DOHH2 (cell line): ENCODE measurements at regions not wholly inside any gene's neighbourhood (a gene's known extent, or its start where the extent isn't known, plus 50 kb on each side); places are given as distances from the start of the nearest gene placed in this dataset.

Experiments
- H3F3A ChIP-seq: fragments of 200-600 bp; sonication (generic), shearing (Covaris generic); 2 replicates; pipeline ENCODE4 v1.6.0; 2016; ENCODE audit warnings: antibody characterized with exemption, mild to moderate bottlenecking; ENCODE audit not compliant: control insufficient read depth, insufficient read depth
- H3K27ac ChIP-seq: fragments of 200-600 bp; sonication (generic); 2 replicates; pipeline ENCODE4 v1.5.1; 2014; ENCODE audit warnings: low read depth, mild to moderate bottlenecking, low read length, moderate library complexity
- H3K27me3 ChIP-seq: fragments of 200-600 bp; sonication (generic); 2 replicates; pipeline ENCODE4 v1.6.1; 2014; ENCODE audit warnings: mild to moderate bottlenecking, low read length, mixed read lengths; ENCODE audit not compliant: control insufficient read depth
- H3K36me3 ChIP-seq: fragments of 200-600 bp; sonication (generic); 2 replicates; pipeline ENCODE4 v1.6.1; 2014; ENCODE audit warnings: mild to moderate bottlenecking, low read length, moderate library complexity, mixed read lengths; ENCODE audit not compliant: control insufficient read depth
- H3K4me1 ChIP-seq: fragments of 200-600 bp; sonication (generic); 2 replicates; pipeline ENCODE4 v1.6.1; 2014; ENCODE audit warnings: mild to moderate bottlenecking, low read length, mixed read lengths; ENCODE audit not compliant: control insufficient read depth
- H3K4me2 ChIP-seq: fragments of 200-600 bp; sonication (generic); 2 replicates; pipeline ENCODE4 v1.6.0; 2014; ENCODE audit warnings: mild to moderate bottlenecking, low read length, moderate library complexity
- H3K4me3 ChIP-seq: fragments of 200-600 bp; sonication (generic); 2 replicates; pipeline ENCODE4 v1.5.1; 2014; ENCODE audit warnings: mild to moderate bottlenecking, low read length, mixed read lengths
- H3K79me2 ChIP-seq: fragments of 200-600 bp; sonication (generic); 2 replicates; pipeline ENCODE4 v1.6.1; 2014; ENCODE audit warnings: mild to moderate bottlenecking, low read length, mixed read lengths; ENCODE audit not compliant: control insufficient read depth
- H3K9me2 ChIP-seq: fragments of 200-600 bp; sonication (generic); replicated peaks from 2 replicates; pipeline ENCODE4 v1.6.1; 2014; ENCODE audit warnings: mild to moderate bottlenecking, low read length, mixed read lengths; ENCODE audit not compliant: control insufficient read depth
- H3K9me3 ChIP-seq: fragments of 200-600 bp; sonication (generic); 2 replicates; pipeline ENCODE4 v1.6.1; 2014; ENCODE audit warnings: antibody characterized with exemption, low read length, mixed read lengths; ENCODE audit not compliant: control insufficient read depth, insufficient read depth
- H4K20me1 ChIP-seq: fragments of 200-600 bp; sonication (generic); 2 replicates; pipeline ENCODE4 v1.6.0; 2014; ENCODE audit warnings: low read depth, mild to moderate bottlenecking, antibody characterized with exemption, low read length, moderate library complexity; ENCODE audit not compliant: control insufficient read depth, insufficient read depth
- CTCF ChIP-seq: fragments of 200-600 bp; sonication (generic); IDR thresholded peaks from one replicate; pipeline ENCODE4 v1.5.1; 2014; ENCODE audit warnings: antibody characterized with exemption, mild to moderate bottlenecking, low read depth, low read length; ENCODE audit not compliant: poor library complexity, severe bottlenecking
- EZH2phosphoT487 ChIP-seq: fragments of 200-600 bp; sonication (generic); IDR thresholded peaks from 2 replicates; pipeline ENCODE4 v1.6.1; 2017; ENCODE audit warnings: borderline replicate concordance, mild to moderate bottlenecking, antibody characterized with exemption, low read length, moderate library complexity, mixed read lengths

DNA sequence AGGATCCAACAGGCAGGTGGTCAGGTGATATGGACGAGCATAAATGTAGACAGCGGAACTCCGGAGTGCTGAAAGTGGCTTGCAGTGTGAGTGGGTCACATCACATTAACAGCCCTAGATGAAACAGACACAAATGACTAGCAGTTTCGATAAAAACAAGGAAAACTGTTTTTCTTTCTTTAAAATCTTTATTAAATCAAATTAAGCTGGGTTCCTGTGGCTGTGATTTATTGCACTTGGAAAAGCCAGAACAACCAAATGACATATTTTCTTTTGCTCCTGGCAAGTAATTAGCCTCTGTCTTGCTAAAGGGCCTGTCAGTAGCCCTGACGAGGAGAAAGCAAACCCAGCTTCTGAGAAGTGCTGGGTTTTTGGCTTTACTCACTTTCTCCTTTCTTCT, 152.9 kb upstream of the DDX18 start:
- Histone ChIP-seq H3K4me1 (no peaks in the 10 kb centered on the region), H3F3A (no peaks in the 10 kb centered on the region), H3K27ac (no peak overlapping the region), H3K9me2 (no peaks in the 10 kb centered on the region), H3K27me3 (no peaks in the 10 kb centered on the region), H3K79me2 (no peaks in the 10 kb centered on the region), H3K9me3 (no peaks in the 10 kb centered on the region), H4K20me1 (no peaks in the 10 kb centered on the region), H3K4me2 (no peak overlapping the region), H3K4me3 (no peak overlapping the region), H3K36me3 (no peaks in the 10 kb centered on the region)
- TF ChIP-seq EZH2phosphoT487 (no peak), CTCF (no peak)

GRCh38 chr2:117674172-117674571, 140.3 kb upstream of the DDX18 start:
- H3K9me2 ChIP-seq: no peaks in the 10 kb centered on the region
- H3K4me1 ChIP-seq: no peaks in the 10 kb centered on the region
- no peaks in the 10 kb centered on the region for H3F3A ChIP-seq
- TF ChIP-seq CTCF: no peak
- TF ChIP-seq EZH2phosphoT487: no peak
- no peak overlapping the region for H3K4me2 ChIP-seq
- H3K4me3 ChIP-seq: no peak overlapping the region
- peaks cover 5% of the 10 kb centered on the region; the same call in 1 of the 2 replicates for H3K9me3 ChIP-seq
- H3K27ac ChIP-seq: no peak overlapping the region
- no peaks in the 10 kb centered on the region for H3K36me3 ChIP-seq
- no peaks in the 10 kb centered on the region for H3K27me3 ChIP-seq
- H3K79me2 ChIP-seq: no peaks in the 10 kb centered on the region
- no peaks in the 10 kb centered on the region for H4K20me1 ChIP-seq

DNA sequence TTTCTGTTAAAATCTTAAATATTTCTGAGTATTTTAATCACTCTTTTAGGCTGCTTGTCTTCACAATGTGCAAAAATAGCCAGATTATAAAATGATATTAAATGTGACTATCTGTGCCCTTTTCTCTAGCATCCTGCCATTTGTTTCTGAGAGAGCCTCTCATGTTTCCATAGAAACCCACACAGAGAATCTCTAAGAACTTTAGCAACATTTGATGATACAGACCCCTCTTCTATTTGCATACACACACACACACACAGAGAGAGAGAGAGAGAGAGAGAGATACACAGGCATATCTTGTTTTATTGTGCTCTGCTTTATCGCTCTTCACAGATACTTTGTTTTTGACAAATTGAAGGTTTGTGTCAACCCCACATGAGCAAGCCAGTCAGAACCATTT, 134.5 kb upstream of the DDX18 start:
- H3K4me1 ChIP-seq: no peaks in the 10 kb centered on the region
- H3K9me3 ChIP-seq: no peaks in the 10 kb centered on the region
- H3K4me3 ChIP-seq: no peak overlapping the region
- H3K27me3 ChIP-seq: no peaks in the 10 kb centered on the region
- no peaks in the 10 kb centered on the region for H3K9me2 ChIP-seq
- H3K36me3 ChIP-seq: no peaks in the 10 kb centered on the region
- H3K79me2 ChIP-seq: no peaks in the 10 kb centered on the region
- H4K20me1 ChIP-seq: no peaks in the 10 kb centered on the region
- no peak for TF ChIP-seq EZH2phosphoT487
- TF ChIP-seq CTCF: no peak
- H3F3A ChIP-seq: no peaks in the 10 kb centered on the region
- H3K27ac ChIP-seq: no peak overlapping the region
- no peak overlapping the region for H3K4me2 ChIP-seq

DNA sequence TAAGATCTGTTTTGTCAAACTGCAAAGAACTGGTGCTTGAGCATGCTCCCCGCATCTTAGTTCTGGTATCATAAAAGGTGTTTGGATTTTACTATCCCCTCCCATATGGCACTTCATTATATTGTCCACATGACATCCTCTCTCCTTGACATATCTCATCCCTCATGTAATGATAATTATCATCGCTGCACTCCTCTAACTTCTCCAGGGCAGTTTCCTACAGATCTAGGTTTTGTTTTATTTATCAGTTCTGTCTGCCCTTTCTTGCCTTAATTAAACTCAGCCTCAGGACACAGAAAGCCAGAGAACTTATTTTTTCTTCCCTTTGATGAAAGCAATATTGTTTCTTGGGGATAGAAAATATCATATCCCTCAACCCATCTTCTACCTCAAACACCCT, 129.6 kb upstream of the DDX18 start:
- Histone ChIP-seq H3K9me3 (no peaks in the 10 kb centered on the region), H3K9me2 (no peaks in the 10 kb centered on the region), H3F3A (no peaks in the 10 kb centered on the region), H4K20me1 (no peaks in the 10 kb centered on the region), H3K27me3 (no peaks in the 10 kb centered on the region), H3K79me2 (no peaks in the 10 kb centered on the region), H3K36me3 (no peaks in the 10 kb centered on the region), H3K4me3 (no peak overlapping the region), H3K27ac (no peak overlapping the region), H3K4me1 (no peaks in the 10 kb centered on the region), H3K4me2 (no peak overlapping the region)
- TF ChIP-seq EZH2phosphoT487: no peak
- no peak for TF ChIP-seq CTCF
